ENCODE measurements at regions not wholly inside any gene's neighbourhood (a gene's known extent, or its start where the extent isn't known, plus 50 kb on each side); places are given as distances from the start of the nearest gene placed in this dataset.

GRCh38 chr17:74083321-74083720, 120.2 kb upstream of the RPL38 start:
- POLR2A ChIA-PET, result no interaction called here
- H3K27ac ChIP-seq (ENCODE audit: extremely low read depth, low read depth, low read length), result no peak overlapping the region
- H3K4me2 ChIP-seq (ENCODE audit: insufficient read depth, low read length), result no peak overlapping the region
- intact Hi-C loops (cut with micrococcal nuclease) (no loop called here), in situ Hi-C loops (cut with MboI) (no loop called here)
- no TSS peak for BruUV-seq (replicated peaks)
- H3K79me2 ChIP-seq (ENCODE audit: control insufficient read depth, insufficient read depth, low read length), result no peaks in the 10 kb centered on the region
- H4K20me1 ChIP-seq (replicated peaks; ENCODE audit: control insufficient read depth, insufficient read depth, low read length), result no peaks in the 10 kb centered on the region
- no peak for FAIRE-seq
- no peaks in the 10 kb centered on the region for H3K4me1 ChIP-seq (replicated peaks in 1 of 2; ENCODE audit: control insufficient read depth in 2 of 2, insufficient read depth in 2 of 2, low read length in 2 of 2)
- no peak overlapping the region for H3K4me3 ChIP-seq
- no peak overlapping the region for H3K9ac ChIP-seq (ENCODE audit: insufficient read depth in 1 of 2, low read depth in 2 of 2, low read length in 2 of 2)
- peaks cover 0 to 20% of the 10 kb centered on the region in 2 experiments; a peak in 2 of 5 replicates for H3K27me3 ChIP-seq (ENCODE audit: control insufficient read depth in 2 of 2, insufficient read depth in 2 of 2, low read length in 2 of 2)
- WGBS (ENCODE audit: insufficient coverage, low coverage, missing lambda C conversion rate), result 2% methylated on average over 3 of the region's 3 CpGs
- DNase-seq (ENCODE audit: extremely low read depth in 1 of 4, low spot score in 3 of 4), result no peak
- no peaks in the 10 kb centered on the region for H3K9me1 ChIP-seq (ENCODE audit: control insufficient read depth, insufficient read depth, low read length)
- CTCF ChIA-PET (ENCODE audit: low intra/inter-chr PET ratio), result no interaction called here
- no peak for ATAC-seq
- no peaks in the 10 kb centered on the region for H3K9me3 ChIP-seq (replicated peaks; ENCODE audit: control insufficient read depth, insufficient read depth, low read depth, low read length)
- H3K36me3 ChIP-seq (ENCODE audit: control insufficient read depth, insufficient read depth, low read length), result no peaks in the 10 kb centered on the region
- no peak overlapping the region for H2AFZ ChIP-seq (ENCODE audit: low read depth, low read length)
- TF ChIP-seq SRSF1 (IDR thresholded peaks at IDR 0.05; ENCODE audit: low read depth, low read length) (no peak), ATF3 (IDR thresholded peaks at IDR 0.05) (no peak), ATF3 (CRISPR knock-in tag; conservative IDR thresholded peaks at IDR 0.05) (no peak), MECOM (CRISPR knock-in tag; IDR thresholded peaks at IDR 0.05) (no peak), USF2 (CRISPR knock-in tag; IDR thresholded peaks at IDR 0.05) (no peak), TAF1 (IDR thresholded peaks at IDR 0.05; ENCODE audit: control insufficient read depth, extremely low read depth, insufficient read depth, low read length, severe bottlenecking) (no peak), MGA (IDR thresholded peaks at IDR 0.05) (no peak), MAFF (IDR thresholded peaks at IDR 0.05; ENCODE audit: low read length) (no peak), SNIP1 (IDR thresholded peaks at IDR 0.05; ENCODE audit: low read depth) (no peak)
